Naive thymus-derived CD4-positive, alpha-beta T cell (primary cell): ENCODE measurements at regions not wholly inside any gene's neighbourhood (a gene's known extent, or its start where the extent isn't known, plus 50 kb on each side); places are given as distances from the start of the nearest gene placed in this dataset.

Experiments
- ATAC-seq: fragments of 150-1000 bp; cut with Tn5 transposase; 2 replicates; pipeline ENCODE4 v1.10.0; 2021; ENCODE audit warnings: mild to moderate bottlenecking, moderate library complexity
- CTCF ChIA-PET: fragments of 350-600 bp; sonication (Branson Sonifier 250); formaldehyde crosslinking; loops from one replicate; lab custom pipeline; 2021; ENCODE audit warnings: antibody characterized with exemption; lab: Charles Lee
- POLR2A ChIA-PET: fragments of 350-600 bp; sonication (Branson Sonifier 250); formaldehyde crosslinking; loops from one replicate; lab custom pipeline; 2021; ENCODE audit warnings: antibody characterized with exemption, inconsistent platforms; lab: Charles Lee
- DNase-seq, 9 donors: peaks; one replicate each; pipeline versions ENCODE4 v3.0.0 to v3.0.0-alpha.2; 2020 to 2022; ENCODE audit warnings: mixed read lengths in 1 of 9
- H3K27ac ChIP-seq: one replicate; pipeline ENCODE4 v1.7.0; 2013; ENCODE audit warnings: mild to moderate bottlenecking, low read depth, low read length, moderate library complexity
- H3K27me3 ChIP-seq, 2 donors: one replicate each; pipeline ENCODE4 v1.7.0; 2013; ENCODE audit warnings: low read length in 2 of 2, mild to moderate bottlenecking in 2 of 2, moderate library complexity in 2 of 2; ENCODE audit not compliant: control insufficient read depth in 2 of 2, insufficient read depth in 2 of 2
- H3K36me3 ChIP-seq, 3 experiments: 1 replicate in 2 of 3; 2 replicates in 1 of 3; pipeline ENCODE4 v1.7.0; 2013; ENCODE audit warnings: low read length in 3 of 3, mild to moderate bottlenecking in 3 of 3, moderate library complexity in 1 of 3; ENCODE audit not compliant: insufficient read depth in 3 of 3, control insufficient read depth in 2 of 3
- H3K4me1 ChIP-seq, 2 donors: one replicate each; pipeline ENCODE4 v1.7.0; 2013; ENCODE audit warnings: low read length in 2 of 2, mild to moderate bottlenecking in 2 of 2, moderate library complexity in 1 of 2; ENCODE audit not compliant: control insufficient read depth in 2 of 2, insufficient read depth in 2 of 2
- H3K4me3 ChIP-seq: 2 replicates; pipeline ENCODE4 v1.7.0; 2013; ENCODE audit warnings: mild to moderate bottlenecking, low read length
- H3K9me3 ChIP-seq, 3 experiments: 1 replicate in 2 of 3; 2 replicates in 1 of 3; pipeline ENCODE4 v1.7.0; 2013; ENCODE audit warnings: low read length in 3 of 3; ENCODE audit not compliant: control insufficient read depth in 2 of 3
- H3K27ac Mint-ChIP-seq, 9 donors: one replicate each; pipeline ENCODE4 v1.8.0; 2020 to 2022; ENCODE audit warnings: mixed read lengths in 9 of 9, mild to moderate bottlenecking in 8 of 9, moderate library complexity in 5 of 9, inconsistent platforms in 2 of 9
- H3K27me3 Mint-ChIP-seq, 5 donors: one replicate each; pipeline ENCODE4 v1.8.0; 2021 to 2022; ENCODE audit warnings: mixed read lengths in 5 of 5, mild to moderate bottlenecking in 1 of 5
- H3K36me3 Mint-ChIP-seq, 5 donors: one replicate each; pipeline ENCODE4 v1.8.0; 2020 to 2022; ENCODE audit warnings: mixed read lengths in 5 of 5, mild to moderate bottlenecking in 3 of 5, inconsistent platforms in 1 of 5
- H3K4me1 Mint-ChIP-seq, 7 donors: one replicate each; pipeline ENCODE4 v1.8.0; 2020 to 2022; ENCODE audit warnings: mixed read lengths in 7 of 7, mild to moderate bottlenecking in 3 of 7, inconsistent platforms in 1 of 7
- H3K4me3 Mint-ChIP-seq, 10 donors: one replicate each; pipeline ENCODE4 v1.8.0; 2020 to 2022; ENCODE audit warnings: mild to moderate bottlenecking in 10 of 10, mixed read lengths in 10 of 10, moderate library complexity in 6 of 10, inconsistent platforms in 2 of 10
- H3K9me3 Mint-ChIP-seq, 11 donors: one replicate each; pipeline ENCODE4 v1.8.0; 2020 to 2022; ENCODE audit warnings: mixed read lengths in 11 of 11, mild to moderate bottlenecking in 4 of 11, inconsistent platforms in 1 of 11, moderate library complexity in 1 of 11
- intact Hi-C, 2 donors: fragments of 100-400 bp; cut with micrococcal nuclease; formaldehyde crosslinking; loops; one replicate each; pipeline ENCODE4 v1.15.1; 2023

GRCh38 chr3:53970661-53971060 is 79.0 kb upstream of the SELENOK start:
- H3K27me3 ChIP-seq = no peaks in the 10 kb centered on the region
- H3K27ac ChIP-seq = no peak overlapping the region
- ATAC-seq (no peak), DNase-seq (no peak)
- H3K9me3 Mint-ChIP-seq = peaks cover 18 to 74% (median 35%) of the 10 kb centered on the region in 11 donors
- no peaks in the 10 kb centered on the region for H3K36me3 ChIP-seq
- peaks cover 0 to 24% (median 0%) of the 10 kb centered on the region in 3 experiments for H3K9me3 ChIP-seq
- no peak overlapping the region for H3K4me3 ChIP-seq
- H3K4me1 Mint-ChIP-seq = no peaks in the 10 kb centered on the region
- peaks cover 0 to 14% (median 3%) of the 10 kb centered on the region in 5 donors for H3K36me3 Mint-ChIP-seq
- H3K27me3 Mint-ChIP-seq = peaks cover 0 to 25% (median 12%) of the 10 kb centered on the region in 5 donors
- H3K27ac Mint-ChIP-seq = no peak overlapping the region
- H3K4me3 Mint-ChIP-seq = no peak overlapping the region
- intact Hi-C loops = no loop called here
- no peaks in the 10 kb centered on the region for H3K4me1 ChIP-seq
- POLR2A ChIA-PET = no interaction called here
- CTCF ChIA-PET = no interaction called here

GRCh38 chr3:53969086-53969485 is 77.4 kb upstream of the SELENOK start:
- H3K27ac Mint-ChIP-seq = no peak overlapping the region
- POLR2A ChIA-PET = no interaction called here
- no peak overlapping the region for H3K27ac ChIP-seq
- H3K4me3 ChIP-seq = no peak overlapping the region
- no peaks in the 10 kb centered on the region for H3K36me3 ChIP-seq
- no peak overlapping the region for H3K4me3 Mint-ChIP-seq
- H3K36me3 Mint-ChIP-seq = peaks cover 0 to 6% (median 2%) of the 10 kb centered on the region in 5 donors
- H3K27me3 ChIP-seq = no peaks in the 10 kb centered on the region
- H3K4me1 Mint-ChIP-seq = no peaks in the 10 kb centered on the region
- no peak for ATAC-seq
- CTCF ChIA-PET = interaction anchor here (0.7 kb wide), 1 partner anchor 1097 kb away, joined by 3 read pairs; no protein-coding TSS in a partner anchor
- intact Hi-C loops = no loop called here
- peaks cover 0 to 17% (median 0%) of the 10 kb centered on the region in 3 experiments for H3K9me3 ChIP-seq
- H3K27me3 Mint-ChIP-seq = peaks cover 0 to 11% (median 1%) of the 10 kb centered on the region in 5 donors
- H3K4me1 ChIP-seq = no peaks in the 10 kb centered on the region
- H3K9me3 Mint-ChIP-seq = peaks cover 6 to 58% (median 23%) of the 10 kb centered on the region in 11 donors
- no peak for DNase-seq

GRCh38 chr3:53965291-53965690 is 73.6 kb upstream of the SELENOK start:
- no peak for ATAC-seq
- Histone ChIP-seq H3K27ac (no peak overlapping the region), H3K27me3 (no peaks in the 10 kb centered on the region), H3K36me3 (no peaks in the 10 kb centered on the region), H3K4me1 (no peaks in the 10 kb centered on the region), H3K4me3 (no peak overlapping the region), H3K9me3 (peaks cover 0 to 3% (median 0%) of the 10 kb centered on the region in 3 experiments)
- intact Hi-C loops = no loop called here
- DNase-seq = no peak
- ChIA-PET CTCF (no interaction called here), POLR2A (no interaction called here)
- Mint-ChIP-seq H3K9me3 (peaks cover 2 to 33% (median 10%) of the 10 kb centered on the region in 11 donors), H3K4me1 (no peaks in the 10 kb centered on the region), H3K27ac (no peak overlapping the region), H3K4me3 (no peak overlapping the region), H3K36me3 (no peaks in the 10 kb centered on the region), H3K27me3 (peaks cover 0 to 21% (median 4%) of the 10 kb centered on the region in 5 donors)

GRCh38 chr3:53957831-53958230 is 66.2 kb upstream of the SELENOK start:
- Mint-ChIP-seq H3K4me3 (no peak overlapping the region), H3K9me3 (peaks cover 0 to 13% (median 3%) of the 10 kb centered on the region in 11 donors), H3K27me3 (peaks cover 4 to 43% (median 24%) of the 10 kb centered on the region in 5 donors), H3K4me1 (no peaks in the 10 kb centered on the region), H3K27ac (no peak overlapping the region), H3K36me3 (no peaks in the 10 kb centered on the region)
- H3K4me1 ChIP-seq = no peaks in the 10 kb centered on the region
- POLR2A ChIA-PET = no interaction called here
- no peaks in the 10 kb centered on the region for H3K9me3 ChIP-seq
- no peak overlapping the region for H3K4me3 ChIP-seq
- H3K27me3 ChIP-seq = no peaks in the 10 kb centered on the region
- CTCF ChIA-PET = no interaction called here
- H3K27ac ChIP-seq = no peak overlapping the region
- ATAC-seq (no peak), DNase-seq (no peak)
- no peaks in the 10 kb centered on the region for H3K36me3 ChIP-seq
- intact Hi-C loops = no loop called here

GRCh38 chr3:53956586-53956985 is 64.9 kb upstream of the SELENOK start:
- no peak for DNase-seq
- Histone ChIP-seq H3K36me3 (no peaks in the 10 kb centered on the region), H3K27ac (no peak overlapping the region), H3K4me3 (no peak overlapping the region), H3K4me1 (no peaks in the 10 kb centered on the region), H3K27me3 (no peaks in the 10 kb centered on the region), H3K9me3 (no peaks in the 10 kb centered on the region)
- ChIA-PET CTCF (no interaction called here), POLR2A (no interaction called here)
- H3K27ac Mint-ChIP-seq = no peak overlapping the region
- H3K36me3 Mint-ChIP-seq = no peaks in the 10 kb centered on the region
- peaks cover 7 to 39% (median 24%) of the 10 kb centered on the region in 5 donors for H3K27me3 Mint-ChIP-seq
- peaks cover 0 to 13% (median 3%) of the 10 kb centered on the region in 11 donors for H3K9me3 Mint-ChIP-seq
- H3K4me3 Mint-ChIP-seq = no peak overlapping the region
- no peaks in the 10 kb centered on the region for H3K4me1 Mint-ChIP-seq
- no peak for ATAC-seq
- intact Hi-C loops = no loop called here

GRCh38 chr3:53949541-53949940 is 57.9 kb upstream of the SELENOK start:
- Histone ChIP-seq H3K4me3 (no peak overlapping the region), H3K27ac (no peak overlapping the region), H3K27me3 (no peaks in the 10 kb centered on the region), H3K4me1 (no peaks in the 10 kb centered on the region), H3K9me3 (peaks cover 0 to 15% (median 0%) of the 10 kb centered on the region in 3 experiments), H3K36me3 (no peaks in the 10 kb centered on the region)
- H3K27me3 Mint-ChIP-seq = peaks cover 9 to 28% (median 13%) of the 10 kb centered on the region in 5 donors
- ChIA-PET POLR2A (no interaction called here), CTCF (no interaction called here)
- peaks cover 6 to 35% (median 13%) of the 10 kb centered on the region in 11 donors for H3K9me3 Mint-ChIP-seq
- ATAC-seq (no peak), DNase-seq (no peak)
- H3K36me3 Mint-ChIP-seq = peaks cover 0 to 9% (median 0%) of the 10 kb centered on the region in 5 donors
- H3K4me3 Mint-ChIP-seq = no peak overlapping the region
- H3K27ac Mint-ChIP-seq = no peak overlapping the region
- intact Hi-C loops = no loop called here
- no peaks in the 10 kb centered on the region for H3K4me1 Mint-ChIP-seq

GRCh38 chr3:53948174-53948573 is 56.5 kb upstream of the SELENOK start:
- Histone ChIP-seq H3K36me3 (no peaks in the 10 kb centered on the region), H3K27ac (no peak overlapping the region), H3K27me3 (no peaks in the 10 kb centered on the region), H3K4me1 (no peaks in the 10 kb centered on the region), H3K9me3 (peaks cover 0 to 16% (median 0%) of the 10 kb centered on the region in 3 experiments), H3K4me3 (no peak overlapping the region)
- intact Hi-C loops = no loop called here
- ChIA-PET CTCF (no interaction called here), POLR2A (no interaction called here)
- H3K27me3 Mint-ChIP-seq = peaks cover 8 to 20% (median 9%) of the 10 kb centered on the region in 5 donors
- DNase-seq (no peak), ATAC-seq (no peak)
- H3K27ac Mint-ChIP-seq = no peak overlapping the region
- H3K4me3 Mint-ChIP-seq = no peak overlapping the region
- H3K9me3 Mint-ChIP-seq = peaks cover 6 to 35% (median 13%) of the 10 kb centered on the region in 11 donors
- peaks cover 0 to 9% (median 0%) of the 10 kb centered on the region in 5 donors for H3K36me3 Mint-ChIP-seq
- H3K4me1 Mint-ChIP-seq = no peaks in the 10 kb centered on the region
